HCT116 (cell line): ENCODE measurements at regions not wholly inside any gene's neighbourhood (a gene's known extent, or its start where the extent isn't known, plus 50 kb on each side); places are given as distances from the start of the nearest gene placed in this dataset.

Experiments used
- ATAC-seq: fragments of 200-7000 bp; cut with Tn5 transposase; 2 replicates; pipeline ENCODE4 v1.9.1; 2020; ENCODE audit warnings: mild to moderate bottlenecking, moderate library complexity
- BruUV-seq: library from RNA; stranded (reverse); fragments of 400-500 nt; replicated peaks from 2 replicates; lab custom pipeline; 2021; lab: Mats Ljungman, UMichigan
- CTCF ChIA-PET: fragments of 300-600 bp; sonication (Branson Sonifier 250); formaldehyde crosslinking; loops from one replicate; lab custom pipeline; 2021; ENCODE audit warnings: antibody characterized with exemption; lab: Charles Lee
- POLR2A ChIA-PET: fragments of 300-600, 350-600 bp; sonication (Branson Sonifier 250); formaldehyde crosslinking; loops from one replicate; lab custom pipeline; 2021; ENCODE audit warnings: antibody characterized with exemption; lab: Charles Lee
- RAD21 ChIA-PET, 2 experiments: fragments of 300-600 bp; sonication (Branson Sonifier 250); formaldehyde crosslinking; loops; one replicate each; lab custom pipeline; 2023; ENCODE audit warnings: low total read pairs in 2 of 2; ENCODE audit not compliant: uncharacterized antibody in 2 of 2, unreplicated experiment in 2 of 2, low non-redundant PET in 1 of 2; lab: Charles Lee
- DNase-seq: peaks from one replicate; pipeline ENCODE4 v3.0.0-alpha.2; 2010; ENCODE audit warnings: low read depth, low spot score
- H2AFZ ChIP-seq: fragments of 200-600 bp; shearing (Covaris generic), sonication (generic); 2 replicates; pipeline ENCODE4 v1.6.1; 2017; ENCODE audit warnings: low read depth, mixed run types, mixed read lengths, antibody characterized with exemption, low read length; ENCODE audit not compliant: poor library complexity, severe bottlenecking
- H3K27ac ChIP-seq: 2 replicates; pipeline ENCODE4 v1.5.1; 2012; ENCODE audit warnings: low read depth, low read length
- H3K27me3 ChIP-seq: fragments of 200-600 bp; sonication (generic); 2 replicates; pipeline ENCODE4 v1.6.1; 2016; ENCODE audit warnings: mixed run types, low read length, mixed read lengths; ENCODE audit not compliant: insufficient read depth
- H3K36me3 ChIP-seq, 2 experiments: fragments of 200-500 bp in 1 of 2; fragments of 200-600 bp in 1 of 2; sonication (Bioruptor generic) in 1 of 2; sonication (generic) in 1 of 2; 2 replicates each; pipeline versions ENCODE4 v1.5.1 to v1.6.1; 2014 to 2016; ENCODE audit warnings: low read length in 2 of 2, inconsistent platforms in 1 of 2, mixed read lengths in 1 of 2, mixed run types in 1 of 2; ENCODE audit not compliant: insufficient read depth in 2 of 2, control insufficient read depth in 1 of 2
- H3K4me1 ChIP-seq, 2 experiments: fragments of 200-600 bp in 1 of 2; sonication (generic) in 1 of 2; 2 replicates each; pipeline versions ENCODE4 v1.5.1 to v1.6.1; 2012 to 2017; ENCODE audit warnings: low read length in 2 of 2, inconsistent platforms in 1 of 2, mild to moderate bottlenecking in 1 of 2, mixed read lengths in 1 of 2, mixed run types in 1 of 2, moderate library complexity in 1 of 2; ENCODE audit not compliant: insufficient read depth in 2 of 2, control insufficient read depth in 1 of 2
- H3K4me2 ChIP-seq: fragments of 200-600 bp; sonication (generic); 2 replicates; pipeline ENCODE4 v1.6.1; 2017; ENCODE audit warnings: mixed run types, low read length, mixed read lengths
- H3K4me3 ChIP-seq, 2 experiments: fragments of 200-600 bp in 1 of 2; sonication (generic) in 1 of 2; replicated peaks in 1 of 2; 2 replicates each; pipeline ENCODE4 v1.5.1; 2011 to 2016; ENCODE audit warnings: low read length in 2 of 2, control low read depth in 1 of 2, low read depth in 1 of 2, mild to moderate bottlenecking in 1 of 2, mixed read lengths in 1 of 2, mixed run types in 1 of 2
- H3K79me2 ChIP-seq: fragments of 200-600 bp; sonication (generic); 2 replicates; pipeline ENCODE4 v1.6.1; 2017; ENCODE audit warnings: mild to moderate bottlenecking, mixed run types, low read length, moderate library complexity, mixed read lengths; ENCODE audit not compliant: insufficient read depth
- H3K9ac ChIP-seq: fragments of 200-600 bp; sonication (generic); 2 replicates; pipeline ENCODE4 v1.6.1; 2016; ENCODE audit warnings: low read length, mixed read lengths
- H3K9me2 ChIP-seq: fragments of 200-600 bp; sonication (generic), shearing (Covaris generic); 2 replicates; pipeline ENCODE4 v1.6.1; 2017; ENCODE audit warnings: mixed run types, mild to moderate bottlenecking, moderate library complexity; ENCODE audit not compliant: insufficient read depth
- H3K9me3 ChIP-seq, 2 experiments: fragments of 200-500 bp in 1 of 2; fragments of 200-600 bp in 1 of 2; sonication (Bioruptor generic) in 1 of 2; sonication (generic) in 1 of 2; 2 replicates each; pipeline ENCODE4 v1.6.1; 2014 to 2017; ENCODE audit warnings: low read length in 2 of 2, mixed read lengths in 2 of 2, inconsistent platforms in 1 of 2, low read depth in 1 of 2, mild to moderate bottlenecking in 1 of 2, mixed run types in 1 of 2, moderate library complexity in 1 of 2; ENCODE audit not compliant: control insufficient read depth in 1 of 2, insufficient read depth in 1 of 2
- H4K20me1 ChIP-seq: fragments of 200-600 bp; sonication (generic), shearing (Covaris generic); 2 replicates; pipeline ENCODE4 v1.6.1; 2017; ENCODE audit warnings: mixed run types, mild to moderate bottlenecking, moderate library complexity; ENCODE audit not compliant: insufficient read depth
- CBX3 ChIP-seq: IDR thresholded peaks from 2 replicates; pipeline ENCODE4 v1.6.1; 2012; ENCODE audit warnings: low read depth
- CEBPB ChIP-seq: IDR thresholded peaks from 2 replicates; pipeline ENCODE4 v1.6.1; 2012; ENCODE audit warnings: low read depth
- CTCF ChIP-seq, 3 experiments: fragments of 200-600 bp in 1 of 3; sonication (generic) in 1 of 3; IDR thresholded peaks in 2 of 3; conservative IDR thresholded peaks in 1 of 3; 2 replicates each; pipeline ENCODE4 v1.5.1; 2012 to 2017; ENCODE audit warnings: low read depth in 2 of 3, low read length in 2 of 3, antibody characterized with exemption in 1 of 3, borderline replicate concordance in 1 of 3, control low read depth in 1 of 3, mild to moderate bottlenecking in 1 of 3, mixed read lengths in 1 of 3, mixed run types in 1 of 3, moderate library complexity in 1 of 3; ENCODE audit not compliant: insufficient read depth in 1 of 3
- EGR1 ChIP-seq: IDR thresholded peaks from 2 replicates; pipeline ENCODE4 v1.6.1; 2012; ENCODE audit warnings: low read depth
- ELF1 ChIP-seq: IDR thresholded peaks from 2 replicates; pipeline ENCODE4 v1.6.1; 2012; ENCODE audit warnings: low read depth, borderline replicate concordance
- EZH2 ChIP-seq: fragments of 200-600 bp; sonication (generic); IDR thresholded peaks from 2 replicates; pipeline ENCODE4 v1.6.1; 2017; ENCODE audit warnings: antibody characterized with exemption, mixed run types
- FOSL1 ChIP-seq: IDR thresholded peaks from 2 replicates; pipeline ENCODE4 v1.6.1; 2012; ENCODE audit warnings: low read depth
- JUND ChIP-seq: IDR thresholded peaks from 2 replicates; pipeline ENCODE4 v1.6.1; 2012
- MAX ChIP-seq: IDR thresholded peaks from 2 replicates; pipeline ENCODE4 v1.6.1; 2012
- POLR2A ChIP-seq: IDR thresholded peaks from 2 replicates; pipeline ENCODE4 v1.7.0; 2011; ENCODE audit warnings: borderline replicate concordance; ENCODE audit not compliant: insufficient read depth, insufficient read length; ENCODE audit errors: extremely low read depth
- POLR2AphosphoS5 ChIP-seq: IDR thresholded peaks from 2 replicates; pipeline ENCODE4 v1.6.1; 2011; ENCODE audit warnings: mild to moderate bottlenecking, low read depth, low read length, moderate library complexity
- RAD21 ChIP-seq: IDR thresholded peaks from 2 replicates; pipeline ENCODE4 v1.6.1; 2012; ENCODE audit warnings: low read depth, mild to moderate bottlenecking
- REST ChIP-seq: IDR thresholded peaks from 2 replicates; pipeline ENCODE4 v1.6.1; 2012; ENCODE audit warnings: low read depth
- SIN3A ChIP-seq: IDR thresholded peaks from 2 replicates; pipeline ENCODE4 v1.6.1; 2012; ENCODE audit warnings: low read depth
- SP1 ChIP-seq: IDR thresholded peaks from 2 replicates; pipeline ENCODE4 v1.6.1; 2012; ENCODE audit warnings: low read depth
- TCF7L2 ChIP-seq: IDR thresholded peaks from 2 replicates; pipeline ENCODE4 v1.7.0; 2011; ENCODE audit warnings: borderline replicate concordance, inconsistent platforms; ENCODE audit not compliant: insufficient read depth, insufficient read length; ENCODE audit errors: extremely low read depth
- ZBTB33 ChIP-seq: IDR thresholded peaks from 2 replicates; pipeline ENCODE4 v1.6.1; 2011; ENCODE audit warnings: mild to moderate bottlenecking, low read length, moderate library complexity; ENCODE audit not compliant: insufficient replicate concordance; ENCODE audit errors: extremely low read depth
- ZFX ChIP-seq: fragments of 450-650 bp; IDR thresholded peaks from 2 replicates; pipeline ENCODE4 v1.6.1; 2017
- ZNF274 ChIP-seq: fragments of 200-500 bp; sonication (Bioruptor generic); IDR thresholded peaks from 2 replicates; pipeline ENCODE4 v1.6.1; 2014; ENCODE audit warnings: mild to moderate bottlenecking, low read depth, low read length, inconsistent platforms
- intact Hi-C: fragments of 100-400 bp; cut with micrococcal nuclease; formaldehyde crosslinking; loops from 2 replicates; pipeline ENCODE4 v1.10.0; 2022

GRCh38 chr18:48472610-48473009 is 63.4 kb upstream of the ZBTB7C start:
- Histone ChIP-seq H2AFZ (no peak overlapping the region), H3K9me3 (no peaks in the 10 kb centered on the region), H3K9me2 (no peaks in the 10 kb centered on the region), H3K4me3 (no peak overlapping the region), H3K27me3 (no peaks in the 10 kb centered on the region)
- intact Hi-C loops, result loop anchor here (5.0 to 10.0 kb wide), 2 partner anchors 162 to 755 kb away; no protein-coding TSS in a partner anchor
- CTCF ChIA-PET, result interaction anchor here (1.1 kb wide), 1 partner anchor 27 kb away, joined by 3 read pairs; no protein-coding TSS in a partner anchor
- no peak for TF ChIP-seq POLR2AphosphoS5
- TF ChIP-seq EZH2, result no peak
- TF ChIP-seq FOSL1, result no peak
- no peak for TF ChIP-seq REST
- no peak for TF ChIP-seq POLR2A
- TF ChIP-seq MAX, result no peak
- no peak for TF ChIP-seq ZFX
- TF ChIP-seq RAD21, result no peak
- TF ChIP-seq ZBTB33, result no peak
- no peak for TF ChIP-seq TCF7L2
- no peak for TF ChIP-seq SIN3A
- no peak for TF ChIP-seq ZNF274
- TF ChIP-seq CEBPB, result no peak
- TF ChIP-seq CTCF (IDR thresholded peaks at IDR 0.05 in 2 of 3, conservative IDR thresholded peaks at IDR 0.05 in 1 of 3; ENCODE audit: borderline replicate concordance in 1 of 3, insufficient read depth in 1 of 3, low read depth in 2 of 3, low read length in 2 of 3), result no peak
- TF ChIP-seq CBX3, result no peak
- no peak for TF ChIP-seq JUND
- no peak for TF ChIP-seq ELF1
- no peak for TF ChIP-seq SP1
- TF ChIP-seq EGR1, result no peak
- TF ChIP-seq, all 23 proteins: peak for 0
- no peaks in the 10 kb centered on the region for H3K79me2 ChIP-seq
- no peaks in the 10 kb centered on the region for H3K4me1 ChIP-seq
- H4K20me1 ChIP-seq, result no peaks in the 10 kb centered on the region
- H3K27ac ChIP-seq, result no peak overlapping the region
- RAD21 ChIA-PET, result no interaction called here
- ATAC-seq (no peak), DNase-seq (no peak)
- no peak overlapping the region for H3K4me2 ChIP-seq
- H3K9ac ChIP-seq, result no peak overlapping the region
- BruUV-seq, result no TSS peak
- no peaks in the 10 kb centered on the region for H3K36me3 ChIP-seq
- POLR2A ChIA-PET, result no interaction called here
